Body of pancreas (tissue), 4 donors: ENCODE measurements at regions not wholly inside any gene's neighbourhood (a gene's known extent, or its start where the extent isn't known, plus 50 kb on each side); places are given as distances from the start of the nearest gene placed in this dataset.

ENCODE experiments used
- ATAC-seq: fragments of 150-250 bp; one replicate; pipeline ENCODE4 v1.9.1; 2016
- DNase-seq, 4 donors: peaks; one replicate each; pipeline ENCODE4 v3.0.0-alpha.2; 2019
- H3K27ac ChIP-seq, 4 donors: fragments of 200-600 bp; sonication (generic); 1 replicate in 3 of 4; 2 replicates in 1 of 4; pipeline versions ENCODE4 v1.5.1 to v1.6.1; 2016 to 2019; ENCODE audit warnings: mild to moderate bottlenecking in 1 of 4, mixed read lengths in 1 of 4, moderate library complexity in 1 of 4
- H3K27me3 ChIP-seq, 2 donors: fragments of 200-600 bp; sonication (generic); one replicate each; pipeline ENCODE4 v1.6.0; 2016; ENCODE audit warnings: mild to moderate bottlenecking in 1 of 2
- H3K36me3 ChIP-seq, 2 donors: fragments of 200-600 bp; sonication (generic); replicated peaks in 1 of 2; 2 replicates each; pipeline ENCODE4 v1.5.1; 2016; ENCODE audit warnings: low read depth in 2 of 2; ENCODE audit not compliant: insufficient read depth in 1 of 2
- H3K4me1 ChIP-seq: fragments of 200-600 bp; sonication (generic); one replicate; pipeline ENCODE4 v1.6.0; 2016
- H3K4me3 ChIP-seq, 2 donors: fragments of 200-600 bp; sonication (generic); 1 replicate in 1 of 2; 2 replicates in 1 of 2; pipeline ENCODE4 v1.5.1; 2016 to 2019
- H3K9me3 ChIP-seq, 3 donors: fragments of 200-600 bp; sonication (generic); 1 replicate in 2 of 3; 2 replicates in 1 of 3; pipeline ENCODE4 v1.5.1; 2016
- CTCF ChIP-seq, 7 experiments: fragments of 450-650 bp in 4 of 7; fragments of 200-600 bp in 3 of 7; sonication (generic) in 3 of 7; IDR thresholded peaks; one replicate each; pipeline ENCODE4 v1.5.1; 2016 to 2019; ENCODE audit warnings: antibody characterized with exemption in 7 of 7
- POLR2A ChIP-seq, 3 donors: fragments of 450-650 bp; IDR thresholded peaks; one replicate each; pipeline ENCODE4 v1.6.1; 2016; ENCODE audit warnings: antibody characterized with exemption in 3 of 3, mild to moderate bottlenecking in 2 of 3
- WGBS, 2 donors: methylation state at CpG; one replicate each; pipeline ENCODE4 v1.1.5; 2017; 5-methylcytosine and 5-hydroxymethylcytosine counted together
- intact Hi-C: fragments of 100-400 bp; cut with DNase I; formaldehyde crosslinking; loops from one replicate; pipeline ENCODE4 v1.15.1; 2023

- DNase-seq (no peak), ATAC-seq (no peak)
- TF ChIP-seq POLR2A (IDR thresholded peaks at IDR 0.05) (no peak), CTCF (IDR thresholded peaks at IDR 0.05) (no peak)
- Histone ChIP-seq H3K36me3 (no peaks in the 10 kb centered on the region), H3K9me3 (peaks cover 0 to 7% (median 0%) of the 10 kb centered on the region in 3 donors), H3K4me3 (no peak overlapping the region), H3K4me1 (no peaks in the 10 kb centered on the region), H3K27me3 (no peaks in the 10 kb centered on the region), H3K27ac (no peak overlapping the region)
- intact Hi-C loops: no loop called here
Measured at GRCh38 chr17:70479779-70480178, 310.4 kb downstream of the KCNJ2 start.

DNA sequence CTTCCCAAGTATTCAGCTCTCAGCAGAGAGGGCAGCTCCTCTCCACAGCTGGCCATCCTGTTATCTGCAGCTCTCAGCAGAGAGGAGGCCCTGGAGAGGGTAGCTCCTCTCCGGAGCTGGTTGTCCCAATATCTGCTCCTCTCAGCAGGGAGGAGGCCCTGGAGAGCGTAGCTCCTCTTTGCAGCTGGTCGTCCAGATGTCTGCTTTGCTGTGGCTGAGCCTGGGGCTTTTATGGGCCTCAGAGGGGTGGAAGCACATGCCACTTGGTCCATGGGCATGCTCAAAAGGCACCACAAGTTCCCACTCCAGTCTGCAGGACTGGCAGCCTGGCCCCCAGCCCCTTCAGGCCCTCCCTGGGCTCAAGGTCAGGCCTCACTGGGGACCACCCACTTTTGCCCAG lies 314.3 kb downstream of the KCNJ2 start:
- ATAC-seq (no peak), DNase-seq (no peak)
- Histone ChIP-seq H3K9me3 (peaks cover 0 to 7% (median 0%) of the 10 kb centered on the region in 3 donors), H3K27me3 (no peaks in the 10 kb centered on the region), H3K4me1 (no peaks in the 10 kb centered on the region), H3K4me3 (no peak overlapping the region), H3K27ac (no peak overlapping the region), H3K36me3 (no peaks in the 10 kb centered on the region)
- TF ChIP-seq POLR2A (IDR thresholded peaks at IDR 0.05): no peak
- TF ChIP-seq CTCF (IDR thresholded peaks at IDR 0.05): no peak
- 50 to 83% methylated on average over 1 to 3 of the region's 3 CpGs for WGBS, 2 donors
- intact Hi-C loops: no loop called here

DNA sequence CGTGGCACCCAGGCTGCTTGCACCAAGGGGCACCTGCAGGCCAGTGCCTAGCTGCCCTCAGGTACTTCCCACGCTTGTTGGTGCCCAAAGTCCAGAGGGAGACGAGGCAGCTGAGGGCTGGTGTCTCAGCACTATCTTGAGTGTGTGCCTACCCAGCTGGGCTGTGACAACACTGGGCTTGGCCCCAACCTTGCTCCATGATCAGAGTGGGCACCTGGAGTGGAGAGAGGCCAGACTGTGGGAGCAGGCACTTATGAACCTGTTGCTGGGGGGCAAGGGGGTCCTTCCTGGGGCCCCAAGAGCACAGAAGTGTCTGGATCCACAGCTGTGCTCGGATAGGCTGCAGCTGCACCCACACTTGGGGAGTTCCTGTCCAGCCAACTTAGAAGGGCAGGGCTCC lies 314.7 kb downstream of the KCNJ2 start:
- no peaks in the 10 kb centered on the region for H3K27me3 ChIP-seq
- ATAC-seq (no peak), DNase-seq (no peak)
- no peaks in the 10 kb centered on the region for H3K36me3 ChIP-seq
- WGBS, 2 donors: 60% methylated on average over 2 to 4 of the region's 4 CpGs
- no peaks in the 10 kb centered on the region for H3K4me1 ChIP-seq
- no peak for TF ChIP-seq CTCF (IDR thresholded peaks at IDR 0.05)
- H3K9me3 ChIP-seq: peaks cover 0 to 7% (median 0%) of the 10 kb centered on the region in 3 donors
- H3K4me3 ChIP-seq: no peak overlapping the region
- intact Hi-C loops: no loop called here
- H3K27ac ChIP-seq: no peak overlapping the region

DNA sequence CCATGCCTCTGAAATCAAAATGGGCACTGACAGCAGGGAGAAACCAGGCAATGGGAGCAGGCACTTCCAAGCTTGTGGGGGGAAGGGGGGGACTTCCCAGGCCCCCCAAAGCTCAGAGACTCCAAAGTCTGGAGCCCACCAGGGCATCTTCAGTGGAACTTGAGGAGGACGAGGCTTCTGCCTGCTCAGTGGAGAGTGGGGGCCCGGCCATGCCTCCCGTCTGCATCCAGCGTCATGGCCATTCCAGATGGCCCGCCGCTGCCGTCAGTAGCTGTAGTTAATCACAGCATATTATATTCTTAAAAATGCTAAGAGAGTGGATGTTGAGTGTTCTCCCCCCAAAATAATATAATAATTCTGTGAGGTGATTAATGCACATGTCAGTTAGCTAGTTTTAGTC lies 315.2 kb downstream of the KCNJ2 start:
- H3K4me1 ChIP-seq: no peaks in the 10 kb centered on the region
- no peak overlapping the region for H3K27ac ChIP-seq
- intact Hi-C loops: no loop called here
- no peak for DNase-seq
- no peak for ATAC-seq
- WGBS, 2 donors: 81 to 88% methylated on average over 7 of the region's 7 CpGs
- TF ChIP-seq CTCF (IDR thresholded peaks at IDR 0.05): no peak
- TF ChIP-seq POLR2A (IDR thresholded peaks at IDR 0.05): no peak
- no peaks in the 10 kb centered on the region for H3K27me3 ChIP-seq
- H3K9me3 ChIP-seq: peaks cover 0 to 7% (median 0%) of the 10 kb centered on the region in 3 donors
- no peaks in the 10 kb centered on the region for H3K36me3 ChIP-seq
- no peak overlapping the region for H3K4me3 ChIP-seq

GRCh38 chr17:70492368-70492767 lies 323.0 kb downstream of the KCNJ2 start:
- Histone ChIP-seq H3K4me1 (no peaks in the 10 kb centered on the region), H3K27me3 (no peaks in the 10 kb centered on the region), H3K27ac (no peak overlapping the region), H3K9me3 (no peaks in the 10 kb centered on the region), H3K36me3 (no peaks in the 10 kb centered on the region), H3K4me3 (no peak overlapping the region)
- ATAC-seq (no peak), DNase-seq (no peak)
- WGBS, 2 donors: 34 to 70% methylated on average over 2 of the region's 2 CpGs
- intact Hi-C loops: no loop called here
- TF ChIP-seq POLR2A (IDR thresholded peaks at IDR 0.05) (no peak), CTCF (IDR thresholded peaks at IDR 0.05) (no peak)
